ENCODE measurements at regions not wholly inside any gene's neighbourhood (a gene's known extent, or its start where the extent isn't known, plus 50 kb on each side); places are given as distances from the start of the nearest gene placed in this dataset.

DNA sequence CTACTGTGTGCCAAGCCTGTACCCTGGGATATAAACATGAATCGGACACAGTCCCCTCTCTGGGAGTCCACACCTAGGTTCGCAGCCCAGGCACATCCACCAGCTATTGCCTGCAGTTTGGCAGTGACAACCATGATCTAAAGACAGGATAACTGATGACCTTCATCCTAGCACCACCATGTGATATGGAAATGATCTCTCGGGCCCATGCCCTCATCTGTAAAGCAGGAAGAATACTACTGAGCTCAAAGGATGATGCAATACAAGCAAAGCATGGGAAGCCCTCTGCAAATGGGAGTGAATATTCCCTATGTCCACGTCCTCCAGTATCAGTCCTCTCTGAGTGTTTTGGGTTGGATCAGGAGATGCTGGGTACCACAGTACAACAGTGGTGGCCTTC lies 80.9 kb upstream of the MSX1 start:
- peaks cover 0 to 11% (median 9%) of the 10 kb centered on the region in 3 donors for H3K9me3 Mint-ChIP-seq
- ATAC-seq (replicated peaks in 1 of 4) (no peak), DNase-seq (no peak)
- no peaks in the 10 kb centered on the region for H3K36me3 Mint-ChIP-seq
- no peaks in the 10 kb centered on the region for H3K4me1 ChIP-seq (ENCODE audit: control insufficient read depth in 1 of 2, extremely low read depth in 1 of 2, insufficient read depth in 2 of 2, low read length in 2 of 2)
- H3K27me3 ChIP-seq (replicated peaks in 1 of 2; ENCODE audit: control insufficient read depth in 2 of 2, extremely low read depth in 1 of 2, insufficient read depth in 2 of 2, low read length in 1 of 2), result no peaks in the 10 kb centered on the region
- no peaks in the 10 kb centered on the region for H3K27me3 Mint-ChIP-seq
- no peak overlapping the region for H3K27ac Mint-ChIP-seq
- no peaks in the 10 kb centered on the region for H3K36me3 ChIP-seq (ENCODE audit: control insufficient read depth in 2 of 2, extremely low read depth in 1 of 2, insufficient read depth in 1 of 2, low read length in 1 of 2)
- ChIA-PET CTCF (no interaction called here), POLR2A (no interaction called here)
- no peak overlapping the region for H3K27ac ChIP-seq (ENCODE audit: low read length)
- WGBS (ENCODE audit: insufficient coverage), result 94% methylated on average over 3 of the region's 4 CpGs
- H3K4me3 ChIP-seq (ENCODE audit: control insufficient read depth in 1 of 2, extremely low read depth in 1 of 2, low read length in 1 of 2), result no peak overlapping the region
- no peaks in the 10 kb centered on the region for H3K4me1 Mint-ChIP-seq
- no peaks in the 10 kb centered on the region for H3K9me3 ChIP-seq
- H3K4me3 Mint-ChIP-seq, result no peak overlapping the region

GRCh38 chr4:4776934-4777333 lies 82.5 kb upstream of the MSX1 start:
- peaks cover 0 to 11% (median 9%) of the 10 kb centered on the region in 3 donors for H3K9me3 Mint-ChIP-seq
- ChIA-PET POLR2A (no interaction called here), CTCF (no interaction called here)
- ATAC-seq (replicated peaks in 1 of 4) (no peak), DNase-seq (no peak)
- no peaks in the 10 kb centered on the region for H3K4me1 ChIP-seq (ENCODE audit: control insufficient read depth in 1 of 2, extremely low read depth in 1 of 2, insufficient read depth in 2 of 2, low read length in 2 of 2)
- H3K4me3 ChIP-seq (ENCODE audit: control insufficient read depth in 1 of 2, extremely low read depth in 1 of 2, low read length in 1 of 2), result no peak overlapping the region
- no peaks in the 10 kb centered on the region for H3K27me3 ChIP-seq (replicated peaks in 1 of 2; ENCODE audit: control insufficient read depth in 2 of 2, extremely low read depth in 1 of 2, insufficient read depth in 2 of 2, low read length in 1 of 2)
- no peak overlapping the region for H3K27ac Mint-ChIP-seq
- no peaks in the 10 kb centered on the region for H3K36me3 Mint-ChIP-seq
- 82% methylated on average over 7 of the region's 7 CpGs for WGBS (ENCODE audit: insufficient coverage)
- no peaks in the 10 kb centered on the region for H3K4me1 Mint-ChIP-seq
- H3K4me3 Mint-ChIP-seq, result no peak overlapping the region
- no peaks in the 10 kb centered on the region for H3K9me3 ChIP-seq
- no peaks in the 10 kb centered on the region for H3K36me3 ChIP-seq (ENCODE audit: control insufficient read depth in 2 of 2, extremely low read depth in 1 of 2, insufficient read depth in 1 of 2, low read length in 1 of 2)
- H3K27ac ChIP-seq (ENCODE audit: low read length), result no peak overlapping the region
- no peaks in the 10 kb centered on the region for H3K27me3 Mint-ChIP-seq

DNA sequence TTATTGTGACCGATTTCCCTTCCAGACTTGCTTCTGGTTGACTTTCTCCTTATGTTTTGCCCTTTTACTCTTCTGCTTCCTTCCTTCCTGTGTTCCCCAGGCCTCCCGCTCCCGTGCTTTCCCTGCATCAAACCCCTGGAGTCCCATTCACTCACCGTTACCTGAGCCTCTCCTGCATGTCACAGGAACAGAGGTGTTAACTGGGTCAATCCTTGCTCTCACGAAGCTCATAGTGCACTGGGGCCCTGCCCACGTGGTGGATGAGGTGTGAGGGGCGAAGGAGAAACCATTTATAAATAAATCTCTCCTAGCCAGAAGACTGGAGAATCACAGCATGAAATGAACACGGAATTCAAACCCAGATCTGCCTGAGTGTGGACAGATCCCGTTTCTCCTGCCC lies 83.1 kb upstream of the MSX1 start:
- CTCF ChIA-PET, result interaction anchor here in 1 of 2 donors (0.6 kb wide), 1 partner anchor 682 kb away, joined by 3 read pairs; no protein-coding TSS in a partner anchor
- Histone ChIP-seq H3K27me3 (replicated peaks in 1 of 2; ENCODE audit: control insufficient read depth in 2 of 2, extremely low read depth in 1 of 2, insufficient read depth in 2 of 2, low read length in 1 of 2) (no peaks in the 10 kb centered on the region), H3K4me3 (ENCODE audit: control insufficient read depth in 1 of 2, extremely low read depth in 1 of 2, low read length in 1 of 2) (no peak overlapping the region), H3K36me3 (ENCODE audit: control insufficient read depth in 2 of 2, extremely low read depth in 1 of 2, insufficient read depth in 1 of 2, low read length in 1 of 2) (no peaks in the 10 kb centered on the region), H3K9me3 (no peaks in the 10 kb centered on the region), H3K4me1 (ENCODE audit: control insufficient read depth in 1 of 2, extremely low read depth in 1 of 2, insufficient read depth in 2 of 2, low read length in 2 of 2) (no peaks in the 10 kb centered on the region), H3K27ac (ENCODE audit: low read length) (no peak overlapping the region)
- peaks cover 0 to 11% (median 9%) of the 10 kb centered on the region in 3 donors for H3K9me3 Mint-ChIP-seq
- H3K4me3 Mint-ChIP-seq, result no peak overlapping the region
- H3K4me1 Mint-ChIP-seq, result no peaks in the 10 kb centered on the region
- ATAC-seq (replicated peaks in 1 of 4) (no peak), DNase-seq (no peak)
- no peaks in the 10 kb centered on the region for H3K36me3 Mint-ChIP-seq
- no peak overlapping the region for H3K27ac Mint-ChIP-seq
- H3K27me3 Mint-ChIP-seq, result no peaks in the 10 kb centered on the region
- POLR2A ChIA-PET, result no interaction called here
- 50% methylated on average over 1 of the region's 9 CpGs for WGBS (ENCODE audit: insufficient coverage)

DNA sequence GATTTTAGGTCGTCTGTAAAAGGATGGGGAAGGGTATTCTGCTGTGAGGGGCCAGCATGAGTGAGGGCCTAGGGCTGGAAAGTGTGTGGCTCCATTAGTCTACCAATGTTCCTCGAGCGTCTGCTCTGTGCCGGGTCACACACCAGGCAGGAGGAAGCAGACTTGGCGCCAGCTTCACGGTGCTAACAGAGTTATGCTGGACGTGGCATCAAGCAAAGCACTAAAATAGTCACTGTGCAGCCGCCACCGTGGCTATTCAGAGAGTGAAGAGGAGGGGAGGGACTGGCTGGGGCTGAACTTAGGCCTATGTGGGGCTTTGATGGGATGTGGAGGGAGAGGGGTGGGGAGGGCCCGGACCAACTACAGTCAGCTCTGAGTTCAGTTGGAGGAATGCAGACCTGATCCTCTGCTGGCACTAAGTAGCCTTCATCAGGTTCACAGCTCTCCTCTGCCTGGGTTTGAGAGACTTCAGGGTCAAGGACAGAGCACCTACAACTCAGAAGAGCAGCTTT lies 83.9 kb upstream of the MSX1 start:
- WGBS (ENCODE audit: insufficient coverage), result 83% methylated on average over 8 of the region's 10 CpGs

GRCh38 chr4:4772534-4772933 lies 86.9 kb upstream of the MSX1 start:
- Histone ChIP-seq H3K9me3 (no peaks in the 10 kb centered on the region), H3K27ac (ENCODE audit: low read length) (no peak overlapping the region), H3K4me1 (ENCODE audit: control insufficient read depth in 1 of 2, extremely low read depth in 1 of 2, insufficient read depth in 2 of 2, low read length in 2 of 2) (no peaks in the 10 kb centered on the region), H3K27me3 (replicated peaks in 1 of 2; ENCODE audit: control insufficient read depth in 2 of 2, extremely low read depth in 1 of 2, insufficient read depth in 2 of 2, low read length in 1 of 2) (no peaks in the 10 kb centered on the region), H3K4me3 (ENCODE audit: control insufficient read depth in 1 of 2, extremely low read depth in 1 of 2, low read length in 1 of 2) (no peak overlapping the region), H3K36me3 (ENCODE audit: control insufficient read depth in 2 of 2, extremely low read depth in 1 of 2, insufficient read depth in 1 of 2, low read length in 1 of 2) (no peaks in the 10 kb centered on the region)
- Mint-ChIP-seq H3K9me3 (peaks cover 0 to 4% (median 2%) of the 10 kb centered on the region in 3 donors), H3K27ac (no peak overlapping the region), H3K4me3 (no peak overlapping the region), H3K27me3 (no peaks in the 10 kb centered on the region), H3K36me3 (no peaks in the 10 kb centered on the region), H3K4me1 (no peaks in the 10 kb centered on the region)
- 91% methylated on average over 4 of the region's 6 CpGs for WGBS (ENCODE audit: insufficient coverage)
- DNase-seq (no peak), ATAC-seq (replicated peaks in 1 of 4) (no peak)
- ChIA-PET POLR2A (no interaction called here), CTCF (no interaction called here)

More for the DNA sequence above, 83.9 kb upstream of the MSX1 start:
- no peak for DNase-seq
- H3K27ac ChIP-seq (ENCODE audit: low read length), result no peak overlapping the region
- no peak for ATAC-seq (replicated peaks in 1 of 4)
- no peak overlapping the region for H3K4me3 Mint-ChIP-seq
- no peaks in the 10 kb centered on the region for H3K36me3 ChIP-seq (ENCODE audit: control insufficient read depth in 2 of 2, extremely low read depth in 1 of 2, insufficient read depth in 1 of 2, low read length in 1 of 2)
- no peaks in the 10 kb centered on the region for H3K27me3 ChIP-seq (replicated peaks in 1 of 2; ENCODE audit: control insufficient read depth in 2 of 2, extremely low read depth in 1 of 2, insufficient read depth in 2 of 2, low read length in 1 of 2)
- no peaks in the 10 kb centered on the region for H3K4me1 Mint-ChIP-seq
- H3K27me3 Mint-ChIP-seq, result no peaks in the 10 kb centered on the region
- no peaks in the 10 kb centered on the region for H3K9me3 ChIP-seq
- ChIA-PET CTCF (no interaction called here), POLR2A (no interaction called here)
- H3K27ac Mint-ChIP-seq, result no peak overlapping the region
- H3K36me3 Mint-ChIP-seq, result no peaks in the 10 kb centered on the region
- H3K9me3 Mint-ChIP-seq, result peaks cover 0 to 11% (median 9%) of the 10 kb centered on the region in 3 donors
- no peaks in the 10 kb centered on the region for H3K4me1 ChIP-seq (ENCODE audit: control insufficient read depth in 1 of 2, extremely low read depth in 1 of 2, insufficient read depth in 2 of 2, low read length in 2 of 2)
- no peak overlapping the region for H3K4me3 ChIP-seq (ENCODE audit: control insufficient read depth in 1 of 2, extremely low read depth in 1 of 2, low read length in 1 of 2)

- WGBS (ENCODE audit: insufficient coverage), result 82% methylated on average over 3 of the region's 5 CpGs
- peaks cover 4 to 5% (median 5%) of the 10 kb centered on the region in 3 donors for H3K9me3 Mint-ChIP-seq
- no peaks in the 10 kb centered on the region for H3K4me1 Mint-ChIP-seq
- no peak overlapping the region for H3K4me3 ChIP-seq (ENCODE audit: control insufficient read depth in 1 of 2, extremely low read depth in 1 of 2, low read length in 1 of 2)
- no peaks in the 10 kb centered on the region for H3K4me1 ChIP-seq (ENCODE audit: control insufficient read depth in 1 of 2, extremely low read depth in 1 of 2, insufficient read depth in 2 of 2, low read length in 2 of 2)
- H3K4me3 Mint-ChIP-seq, result no peak overlapping the region
- CTCF ChIA-PET, result no interaction called here
- H3K27ac ChIP-seq (ENCODE audit: low read length), result no peak overlapping the region
- H3K9me3 ChIP-seq, result no peaks in the 10 kb centered on the region
- no peak overlapping the region for H3K27ac Mint-ChIP-seq
- POLR2A ChIA-PET, result no interaction called here
- H3K36me3 Mint-ChIP-seq, result peaks cover 3% of the 10 kb centered on the region
- no peaks in the 10 kb centered on the region for H3K27me3 ChIP-seq (replicated peaks in 1 of 2; ENCODE audit: control insufficient read depth in 2 of 2, extremely low read depth in 1 of 2, insufficient read depth in 2 of 2, low read length in 1 of 2)
- no peaks in the 10 kb centered on the region for H3K27me3 Mint-ChIP-seq
- H3K36me3 ChIP-seq (ENCODE audit: control insufficient read depth in 2 of 2, extremely low read depth in 1 of 2, insufficient read depth in 1 of 2, low read length in 1 of 2), result no peaks in the 10 kb centered on the region
- ATAC-seq (replicated peaks in 1 of 4) (no peak), DNase-seq (no peak)
Observed at GRCh38 chr4:4771160-4771559, 88.3 kb upstream of the MSX1 start.

GRCh38 chr4:4770610-4771009 lies 88.9 kb upstream of the MSX1 start:
- H3K36me3 Mint-ChIP-seq, result peaks cover 3% of the 10 kb centered on the region
- H3K27ac ChIP-seq (ENCODE audit: low read length), result no peak overlapping the region
- peaks cover 4 to 5% (median 5%) of the 10 kb centered on the region in 3 donors for H3K9me3 Mint-ChIP-seq
- no peaks in the 10 kb centered on the region for H3K27me3 Mint-ChIP-seq
- H3K27me3 ChIP-seq (replicated peaks in 1 of 2; ENCODE audit: control insufficient read depth in 2 of 2, extremely low read depth in 1 of 2, insufficient read depth in 2 of 2, low read length in 1 of 2), result peaks cover 0 to 4% of the 10 kb centered on the region in 2 experiments
- H3K4me3 Mint-ChIP-seq, result no peak overlapping the region
- no peak overlapping the region for H3K4me3 ChIP-seq (ENCODE audit: control insufficient read depth in 1 of 2, extremely low read depth in 1 of 2, low read length in 1 of 2)
- WGBS (ENCODE audit: insufficient coverage), result 82% methylated on average over 3 of the region's 8 CpGs
- no peak overlapping the region for H3K27ac Mint-ChIP-seq
- CTCF ChIA-PET, result no interaction called here
- ATAC-seq (replicated peaks in 1 of 4), result no peak
- no peaks in the 10 kb centered on the region for H3K4me1 Mint-ChIP-seq
- H3K9me3 ChIP-seq, result no peaks in the 10 kb centered on the region
- no peaks in the 10 kb centered on the region for H3K4me1 ChIP-seq (ENCODE audit: control insufficient read depth in 1 of 2, extremely low read depth in 1 of 2, insufficient read depth in 2 of 2, low read length in 2 of 2)
- no peaks in the 10 kb centered on the region for H3K36me3 ChIP-seq (ENCODE audit: control insufficient read depth in 2 of 2, extremely low read depth in 1 of 2, insufficient read depth in 1 of 2, low read length in 1 of 2)
- DNase-seq, result no peak
- POLR2A ChIA-PET, result no interaction called here
